Lung (tissue), 11 donors: ENCODE measurements at regions not wholly inside any gene's neighbourhood (a gene's known extent, or its start where the extent isn't known, plus 50 kb on each side); places are given as distances from the start of the nearest gene placed in this dataset.

Experiments used
- ATAC-seq: fragments of 200-7000 bp; cut with Tn5 transposase; one replicate; pipeline ENCODE4 v1.9.1; 2020; ENCODE audit warnings: moderate number of reproducible peaks; ENCODE audit not compliant: insufficient read depth, low FRiP score
- DNase-seq, 3 donors: peaks; one replicate each; pipeline ENCODE4 v3.0.0-alpha.2; 2013 to 2017
- H3K27ac ChIP-seq, 2 donors: one replicate each; pipeline ENCODE4 v1.5.1; 2013; ENCODE audit warnings: mild to moderate bottlenecking in 2 of 2, moderate library complexity in 2 of 2, control low read depth in 1 of 2, inconsistent platforms in 1 of 2, low read depth in 1 of 2, low read length in 1 of 2
- H3K27me3 ChIP-seq, 3 donors: one replicate each; pipeline ENCODE4 v1.5.1; 2013; ENCODE audit warnings: low read length in 2 of 3; ENCODE audit not compliant: control insufficient read depth in 3 of 3, insufficient read depth in 3 of 3
- H3K36me3 ChIP-seq, 4 donors: one replicate each; pipeline ENCODE4 v1.5.1; 2013; ENCODE audit warnings: low read length in 4 of 4, mild to moderate bottlenecking in 1 of 4, moderate library complexity in 1 of 4; ENCODE audit not compliant: control insufficient read depth in 4 of 4, insufficient read depth in 4 of 4
- H3K4me1 ChIP-seq, 5 donors: one replicate each; pipeline ENCODE4 v1.5.1; 2013; ENCODE audit warnings: low read length in 5 of 5, mild to moderate bottlenecking in 2 of 5, moderate library complexity in 1 of 5; ENCODE audit not compliant: control insufficient read depth in 5 of 5, insufficient read depth in 5 of 5
- H3K4me3 ChIP-seq: one replicate; pipeline ENCODE4 v1.5.1; 2013; ENCODE audit warnings: mild to moderate bottlenecking, control low read depth, moderate library complexity
- H3K9ac ChIP-seq, 2 donors: one replicate each; pipeline ENCODE4 v1.5.1; 2013; ENCODE audit warnings: low read length in 2 of 2, control low read depth in 1 of 2; ENCODE audit not compliant: insufficient read depth in 1 of 2
- H3K9me3 ChIP-seq, 4 donors: one replicate each; pipeline ENCODE4 v1.5.1; 2013; ENCODE audit warnings: low read length in 3 of 4, mild to moderate bottlenecking in 1 of 4, moderate library complexity in 1 of 4; ENCODE audit not compliant: control insufficient read depth in 4 of 4, insufficient read depth in 3 of 4
- WGBS, 2 donors: extraction: QIAGEN DNeasy Blood & Tissue Kit; methylation state at CpG; one replicate each; pipeline ENCODE4 v1.1.7; 2013; 5-methylcytosine and 5-hydroxymethylcytosine counted together
- TF ChIP-seq, protein P1 (sequence below): IDR thresholded peaks from 2 replicates; pipeline ENCODE4 v1.5.1; 2012; ENCODE audit warnings: mild to moderate bottlenecking; ENCODE audit errors: control extremely low read depth, extremely low read depth
- donor health status: control.
- donor health status: control.
- donor health status: Bipolar disorder and iron deficiency.
- donor health status: healthy.
- donor health status: DM: yes; HTN: yes; CAD: no.

DNA sequence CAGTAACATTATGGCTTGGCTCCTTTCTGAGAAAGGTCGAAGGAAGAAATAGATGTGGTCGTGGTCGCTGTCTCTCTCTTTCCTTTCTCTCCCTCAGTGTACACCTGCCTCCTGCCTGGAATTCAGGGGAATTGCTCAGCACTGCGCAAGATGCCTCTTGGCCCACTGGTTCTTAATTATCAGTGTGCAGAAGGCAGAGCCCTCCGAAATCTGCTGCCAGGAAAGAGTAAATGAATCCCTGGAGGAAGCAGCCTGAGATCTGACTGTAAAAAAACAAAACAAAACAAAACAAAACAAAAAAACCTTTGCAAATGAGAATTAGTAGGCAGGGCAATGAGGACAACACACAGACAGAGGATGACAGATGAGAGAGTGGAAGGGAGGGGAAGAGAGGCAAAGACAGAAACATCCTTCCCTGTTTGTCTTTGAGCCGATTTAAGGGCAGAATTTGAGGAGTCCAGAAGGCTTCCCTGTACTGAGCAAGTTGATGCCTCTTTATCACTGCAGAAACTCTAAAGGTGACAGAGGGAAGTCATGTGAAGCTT, 113.8 kb upstream of the PUM3 start:
- H3K4me3 ChIP-seq: no peak overlapping the region
- H3K9ac ChIP-seq: no peak overlapping the region
- H3K27me3 ChIP-seq: no peaks in the 10 kb centered on the region
- WGBS, 2 donors: 66 to 67% methylated on average over 6 of the region's 6 CpGs
- ATAC-seq (no peak), DNase-seq (no peak)
- H3K36me3 ChIP-seq: no peaks in the 10 kb centered on the region
- no peaks in the 10 kb centered on the region for H3K9me3 ChIP-seq
- TF ChIP-seq, protein P1, sequence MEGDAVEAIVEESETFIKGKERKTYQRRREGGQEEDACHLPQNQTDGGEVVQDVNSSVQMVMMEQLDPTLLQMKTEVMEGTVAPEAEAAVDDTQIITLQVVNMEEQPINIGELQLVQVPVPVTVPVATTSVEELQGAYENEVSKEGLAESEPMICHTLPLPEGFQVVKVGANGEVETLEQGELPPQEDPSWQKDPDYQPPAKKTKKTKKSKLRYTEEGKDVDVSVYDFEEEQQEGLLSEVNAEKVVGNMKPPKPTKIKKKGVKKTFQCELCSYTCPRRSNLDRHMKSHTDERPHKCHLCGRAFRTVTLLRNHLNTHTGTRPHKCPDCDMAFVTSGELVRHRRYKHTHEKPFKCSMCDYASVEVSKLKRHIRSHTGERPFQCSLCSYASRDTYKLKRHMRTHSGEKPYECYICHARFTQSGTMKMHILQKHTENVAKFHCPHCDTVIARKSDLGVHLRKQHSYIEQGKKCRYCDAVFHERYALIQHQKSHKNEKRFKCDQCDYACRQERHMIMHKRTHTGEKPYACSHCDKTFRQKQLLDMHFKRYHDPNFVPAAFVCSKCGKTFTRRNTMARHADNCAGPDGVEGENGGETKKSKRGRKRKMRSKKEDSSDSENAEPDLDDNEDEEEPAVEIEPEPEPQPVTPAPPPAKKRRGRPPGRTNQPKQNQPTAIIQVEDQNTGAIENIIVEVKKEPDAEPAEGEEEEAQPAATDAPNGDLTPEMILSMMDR: no peak
- no peaks in the 10 kb centered on the region for H3K4me1 ChIP-seq
- no peak overlapping the region for H3K27ac ChIP-seq

DNA sequence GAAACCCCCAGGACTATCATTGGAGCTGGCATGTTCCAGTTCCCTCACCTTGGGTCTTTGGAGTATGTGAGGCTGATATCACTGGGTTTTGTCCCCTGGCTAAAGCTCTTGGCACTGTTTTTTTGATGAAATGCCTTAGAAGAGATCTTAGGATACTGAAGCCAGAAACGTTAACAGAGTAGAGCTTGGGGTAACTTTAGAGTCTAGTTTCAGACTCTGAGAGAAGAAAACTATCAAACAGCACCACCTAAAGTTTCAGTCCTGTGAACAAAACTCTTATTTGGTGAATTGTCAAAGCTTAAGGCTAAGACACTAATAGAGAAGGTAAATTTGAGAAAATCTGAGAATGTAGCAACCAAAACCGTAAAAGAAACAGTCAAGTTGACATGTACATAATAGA, 111.7 kb upstream of the PUM3 start:
- Histone ChIP-seq H3K4me3 (no peak overlapping the region), H3K4me1 (no peaks in the 10 kb centered on the region), H3K27ac (no peak overlapping the region), H3K36me3 (no peaks in the 10 kb centered on the region), H3K27me3 (peaks cover 0 to 2% (median 0%) of the 10 kb centered on the region in 3 donors), H3K9me3 (no peaks in the 10 kb centered on the region), H3K9ac (no peak overlapping the region)
- WGBS, 2 donors: 54 to 67% methylated on average over 2 of the region's 2 CpGs
- TF ChIP-seq, protein P1: no peak
- DNase-seq (peak in 2 of 3 donors; percentile 15 to 20), ATAC-seq (no peak)

DNA sequence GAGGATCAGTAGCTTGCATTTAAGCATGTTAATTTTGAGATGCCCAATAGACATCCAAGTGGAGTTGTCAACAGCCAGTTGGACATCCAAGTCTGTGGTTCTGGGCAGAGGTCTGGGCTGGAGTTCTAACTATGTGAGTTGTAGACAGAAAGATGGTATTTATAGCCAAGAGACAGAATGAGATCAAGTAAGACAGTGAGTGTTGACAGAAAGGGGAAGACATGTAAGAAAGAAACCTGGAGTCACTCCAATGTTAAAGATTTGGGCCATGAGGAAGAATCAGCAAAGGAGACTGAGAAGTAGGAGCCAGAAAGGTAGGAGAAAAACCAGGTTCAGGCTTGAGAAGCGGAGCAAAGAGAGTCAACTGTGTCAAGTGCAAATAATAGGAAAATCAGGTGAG, 95.5 kb upstream of the PUM3 start:
- Histone ChIP-seq H3K9me3 (peaks cover 0 to 1% (median 0%) of the 10 kb centered on the region in 4 donors), H3K4me3 (no peak overlapping the region), H3K36me3 (no peaks in the 10 kb centered on the region), H3K27me3 (no peaks in the 10 kb centered on the region), H3K27ac (no peak overlapping the region), H3K9ac (no peak overlapping the region), H3K4me1 (no peaks in the 10 kb centered on the region)
- DNase-seq (no peak), ATAC-seq (no peak)
- TF ChIP-seq, protein P1: no peak
- 89 to 94% methylated on average over 1 of the region's 1 CpG for WGBS, 2 donors

DNA sequence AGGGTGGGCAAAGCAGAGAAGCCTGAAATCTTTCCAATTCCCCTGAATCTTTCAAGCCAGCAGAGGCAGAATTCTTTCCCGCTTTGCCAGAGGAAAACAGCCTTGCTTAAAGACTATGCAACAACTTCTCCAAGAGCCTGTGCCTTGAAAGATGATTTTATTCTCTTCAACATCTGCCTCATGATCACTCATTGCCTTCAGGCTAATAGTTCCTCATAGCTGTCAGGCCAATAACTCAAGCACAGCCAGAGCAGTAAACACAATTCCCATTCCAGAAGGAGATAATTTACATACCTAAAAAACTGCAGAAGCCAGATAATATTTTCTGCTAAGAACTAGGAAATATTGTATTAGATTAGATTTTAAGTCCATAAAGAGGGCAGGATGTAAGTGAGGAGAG, 92.3 kb upstream of the PUM3 start:
- Histone ChIP-seq H3K27me3 (no peaks in the 10 kb centered on the region), H3K9ac (no peak overlapping the region), H3K36me3 (no peaks in the 10 kb centered on the region), H3K4me3 (no peak overlapping the region), H3K27ac (no peak overlapping the region), H3K9me3 (peaks cover 0 to 1% (median 0%) of the 10 kb centered on the region in 4 donors), H3K4me1 (no peaks in the 10 kb centered on the region)
- DNase-seq (no peak), ATAC-seq (no peak)
- TF ChIP-seq, protein P1: no peak
- WGBS, 2 donors: 52 to 100% methylated on average over 1 of the region's 1 CpG
